H1 (cell line): ENCODE measurements at regions not wholly inside any gene's neighbourhood (a gene's known extent, or its start where the extent isn't known, plus 50 kb on each side); places are given as distances from the start of the nearest gene placed in this dataset.

Experiments used
- CTCF ChIA-PET: fragments of 300-600 bp; sonication (Branson Sonifier 250); formaldehyde crosslinking; loops from one replicate; lab custom pipeline; 2021; ENCODE audit not compliant: partially characterized antibody; lab: Charles Lee
- POLR2A ChIA-PET: fragments of 300-600 bp; sonication (Branson Sonifier 250); formaldehyde crosslinking; loops from one replicate; lab custom pipeline; 2021; ENCODE audit warnings: inconsistent platforms; ENCODE audit not compliant: partially characterized antibody; lab: Charles Lee
- DNase-seq, 2 experiments: peaks; one replicate each; pipeline versions ENCODE4 v3.0.0 to v3.0.0-alpha.2; 2010 to 2022; ENCODE audit warnings: low spot score in 2 of 2, low read depth in 1 of 2, mixed read lengths in 1 of 2
- FAIRE-seq: peaks from 2 replicates; lab custom pipeline; 2011; peaks lifted over from hg19 to GRCh38; lab: Jason Lieb, UNC
- H2AFZ ChIP-seq: 2 replicates; pipeline ENCODE4 v1.8.1; 2012; ENCODE audit warnings: low read length, inconsistent platforms
- H2AK5ac ChIP-seq: 2 replicates; pipeline ENCODE4 v1.6.1; 2013; ENCODE audit warnings: low read depth, low read length
- H2BK120ac ChIP-seq: replicated peaks from 2 replicates; pipeline ENCODE3; 2013; ENCODE audit warnings: low read depth, low read length, inconsistent platforms
- H2BK12ac ChIP-seq: 2 replicates; pipeline ENCODE4 v1.6.1; 2013; ENCODE audit warnings: low read depth, low read length
- H2BK15ac ChIP-seq: 2 replicates; pipeline ENCODE4 v1.6.1; 2013; ENCODE audit warnings: low read length
- H2BK20ac ChIP-seq: 2 replicates; pipeline ENCODE4 v1.6.1; 2013; ENCODE audit warnings: low read length
- H2BK5ac ChIP-seq: 2 replicates; pipeline ENCODE4 v1.6.1; 2013; ENCODE audit warnings: low read depth, low read length
- H3K14ac ChIP-seq: 2 replicates; pipeline ENCODE4 v1.6.1; 2013; ENCODE audit warnings: inconsistent platforms; ENCODE audit not compliant: insufficient read length
- H3K18ac ChIP-seq: 2 replicates; pipeline ENCODE4 v1.6.1; 2013; ENCODE audit warnings: low read length; ENCODE audit errors: extremely low read depth
- H3K23ac ChIP-seq: 2 replicates; pipeline ENCODE4 v1.6.1; 2013; ENCODE audit warnings: inconsistent platforms; ENCODE audit not compliant: insufficient read length
- H3K23me2 ChIP-seq: 2 replicates; pipeline ENCODE4 v1.6.1; 2013; ENCODE audit warnings: low read depth, low read length
- H3K27ac ChIP-seq: 2 replicates; pipeline ENCODE4 v1.6.1; 2011; ENCODE audit warnings: low read depth, low read length, inconsistent platforms
- H3K27me3 ChIP-seq, 4 experiments: replicated peaks in 1 of 4; 1 replicate in 1 of 4; 2 replicates in 3 of 4; pipeline versions ENCODE4 v1.6.1 to v1.8.1; 2011 to 2013; ENCODE audit warnings: low read length in 3 of 4, mild to moderate bottlenecking in 3 of 4, inconsistent platforms in 2 of 4, mixed read lengths in 2 of 4, moderate library complexity in 1 of 4; ENCODE audit not compliant: control insufficient read depth in 3 of 4, insufficient read depth in 3 of 4; ENCODE audit errors: extremely low read depth in 1 of 4
- H3K36me3 ChIP-seq, 4 experiments: 2 replicates each; pipeline versions ENCODE4 v1.6.1 to v1.8.1; 2011 to 2013; ENCODE audit warnings: mild to moderate bottlenecking in 4 of 4, low read length in 3 of 4, moderate library complexity in 2 of 4, control low read depth in 1 of 4, inconsistent platforms in 1 of 4; ENCODE audit not compliant: insufficient read depth in 4 of 4, control insufficient read depth in 2 of 4
- H3K4ac ChIP-seq: replicated peaks from 2 replicates; pipeline ENCODE3; 2013; ENCODE audit warnings: low read length, low read depth, mixed read lengths, inconsistent platforms; ENCODE audit not compliant: insufficient read length
- H3K4me1 ChIP-seq, 4 experiments: replicated peaks in 1 of 4; 1 replicate in 1 of 4; 2 replicates in 3 of 4; pipeline versions ENCODE4 v1.6.1 to v1.8.1; 2011 to 2013; ENCODE audit warnings: low read length in 3 of 4, inconsistent platforms in 2 of 4, mixed read lengths in 1 of 4; ENCODE audit not compliant: insufficient read depth in 4 of 4, control insufficient read depth in 3 of 4
- H3K4me2 ChIP-seq, 2 experiments: 2 replicates each; pipeline versions ENCODE4 v1.6.1 to v1.8.1; 2011 to 2013; ENCODE audit warnings: low read depth in 2 of 2, low read length in 2 of 2, control low read depth in 1 of 2, inconsistent platforms in 1 of 2, mild to moderate bottlenecking in 1 of 2; ENCODE audit not compliant: insufficient read depth in 1 of 2
- H3K4me3 ChIP-seq, 4 experiments: fragments of 200-600, 300-600 bp in 1 of 4; sonication (generic), shearing (Covaris generic), sonication (Bioruptor Twin) in 1 of 4; 2 replicates each; pipeline versions ENCODE4 v1.5.1 to v1.8.1; 2011 to 2016; ENCODE audit warnings: low read length in 4 of 4, low read depth in 3 of 4, control low read depth in 2 of 4, inconsistent platforms in 2 of 4, mild to moderate bottlenecking in 2 of 4, mixed read lengths in 1 of 4, moderate library complexity in 1 of 4; ENCODE audit not compliant: insufficient read depth in 2 of 4; ENCODE audit errors: extremely low read depth in 1 of 4
- H3K56ac ChIP-seq: replicated peaks from 2 replicates; pipeline ENCODE3; 2013; ENCODE audit warnings: low read depth, mild to moderate bottlenecking, mixed read lengths, low read length, inconsistent platforms; ENCODE audit not compliant: insufficient read length
- H3K79me1 ChIP-seq: 2 replicates; pipeline ENCODE4 v1.6.1; 2013; ENCODE audit warnings: low read depth, low read length, control low read depth
- H3K79me2 ChIP-seq, 2 experiments: 2 replicates each; pipeline versions ENCODE4 v1.6.1 to v1.8.1; 2012 to 2013; ENCODE audit warnings: low read length in 2 of 2, mild to moderate bottlenecking in 2 of 2, inconsistent platforms in 1 of 2; ENCODE audit not compliant: insufficient read depth in 2 of 2, control insufficient read depth in 1 of 2
- H3K9ac ChIP-seq, 4 experiments: replicated peaks in 1 of 4; 1 replicate in 1 of 4; 2 replicates in 3 of 4; pipeline versions ENCODE4 v1.6.1 to v1.8.1; 2011 to 2013; ENCODE audit warnings: low read depth in 3 of 4, low read length in 3 of 4, control low read depth in 2 of 4, mild to moderate bottlenecking in 2 of 4, moderate library complexity in 2 of 4, inconsistent platforms in 1 of 4; ENCODE audit errors: extremely low read depth in 1 of 4
- H3K9me3 ChIP-seq, 2 experiments: 2 replicates each; pipeline versions ENCODE4 v1.6.1 to v1.8.1; 2012 to 2013; ENCODE audit warnings: mild to moderate bottlenecking in 2 of 2, moderate library complexity in 2 of 2, control low read depth in 1 of 2, inconsistent platforms in 1 of 2, low read depth in 1 of 2, low read length in 1 of 2, mixed read lengths in 1 of 2; ENCODE audit not compliant: insufficient read depth in 2 of 2
- H4K20me1 ChIP-seq, 2 experiments: replicated peaks in 1 of 2; 2 replicates each; pipeline versions ENCODE3 to v1.8.1; 2011 to 2013; ENCODE audit warnings: inconsistent platforms in 2 of 2, low read length in 2 of 2, mild to moderate bottlenecking in 1 of 2; ENCODE audit not compliant: insufficient read depth in 2 of 2, control insufficient read depth in 1 of 2
- H4K5ac ChIP-seq: 2 replicates; pipeline ENCODE4 v1.6.1; 2013; ENCODE audit warnings: low read length, low read depth, mixed read lengths, inconsistent platforms; ENCODE audit not compliant: insufficient read length
- H4K8ac ChIP-seq: 2 replicates; pipeline ENCODE4 v1.8.0; 2013; ENCODE audit warnings: mild to moderate bottlenecking, moderate library complexity, low read length, inconsistent platforms; ENCODE audit not compliant: insufficient read depth; ENCODE audit errors: extremely low read depth
- H4K91ac ChIP-seq: replicated peaks from 2 replicates; pipeline ENCODE3; 2013; ENCODE audit warnings: low read length, mixed read lengths, inconsistent platforms; ENCODE audit not compliant: insufficient read length
- MAFK ChIP-seq: IDR thresholded peaks from 2 replicates; pipeline ENCODE4 v1.6.1; 2012; ENCODE audit warnings: low read depth, mild to moderate bottlenecking, improper control_type of control experiment, low read length
- SRF ChIP-seq: IDR thresholded peaks from 2 replicates; pipeline ENCODE4 v1.6.1; 2011; ENCODE audit warnings: mild to moderate bottlenecking, low read depth, low read length, moderate library complexity
- SUZ12 ChIP-seq: fragments of 200-600 bp; sonication (generic); IDR thresholded peaks from 2 replicates; pipeline ENCODE4 v1.6.1; 2012; ENCODE audit warnings: mild to moderate bottlenecking, inconsistent platforms, low read length, moderate library complexity, mixed read lengths
- TEAD4 ChIP-seq: IDR thresholded peaks from 2 replicates; pipeline ENCODE4 v1.6.1; 2012; ENCODE audit warnings: low read depth, low read length, inconsistent platforms, mixed read lengths
- WGBS, 2 experiments: shearing (Covaris generic) in 1 of 2; methylation state at CpG; one replicate each; pipeline versions ENCODE4 v1.1.6 to v1.1.7; 2013 to 2015; ENCODE audit warnings: low lambda C conversion rate in 2 of 2, mixed read lengths in 2 of 2, inconsistent platforms in 1 of 2, low coverage in 1 of 2, missing lambda C conversion rate in 1 of 2; ENCODE audit not compliant: insufficient replicate concordance in 2 of 2, insufficient coverage in 1 of 2, insufficient read length in 1 of 2; ENCODE audit errors: extremely low coverage in 1 of 2, missing lambda C conversion rate in 1 of 2; 5-methylcytosine and 5-hydroxymethylcytosine counted together

DNA sequence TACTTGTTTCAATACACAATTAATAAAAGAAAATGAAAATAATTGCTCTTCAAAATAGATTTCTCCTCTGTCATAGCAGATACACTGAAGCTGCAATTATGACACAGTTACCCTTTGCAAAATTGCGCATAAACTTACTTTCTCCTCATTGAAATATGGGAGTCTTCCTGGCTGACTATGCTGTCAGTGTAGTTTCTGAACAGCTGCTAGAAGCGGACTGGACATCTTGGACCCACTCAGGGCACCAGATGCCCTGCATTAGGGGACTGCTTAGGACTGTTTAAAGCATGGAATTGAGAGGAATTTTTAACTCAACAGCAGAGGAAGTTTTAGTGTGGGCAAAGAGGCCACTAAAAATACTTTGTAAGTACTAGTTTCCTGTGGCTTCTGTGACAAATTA is 454.9 kb downstream of the ATP23 start:
- H3K4ac ChIP-seq = no peak overlapping the region
- no peak overlapping the region for H2BK12ac ChIP-seq
- no peak overlapping the region for H3K56ac ChIP-seq
- no peak overlapping the region for H3K27ac ChIP-seq
- no peak overlapping the region for H2BK15ac ChIP-seq
- H4K8ac ChIP-seq = no peak overlapping the region
- no peak overlapping the region for H2BK20ac ChIP-seq
- H4K5ac ChIP-seq = no peak overlapping the region
- FAIRE-seq = no peak
- 0 out of 4 replicates have a peak, but pooled peaks cover 0 to 2% of the 10 kb centered on the region in 2 experiments for H3K9me3 ChIP-seq
- no peak overlapping the region for H2BK5ac ChIP-seq
- no peak overlapping the region for H4K91ac ChIP-seq
- no peak overlapping the region for H2BK120ac ChIP-seq
- no peaks in the 10 kb centered on the region for H3K23me2 ChIP-seq
- no peak overlapping the region for H3K4me3 ChIP-seq
- ChIA-PET POLR2A (no interaction called here), CTCF (interaction anchor here (1.1 to 1.2 kb wide), 2 partner anchors 43 to 104 kb away, joined by 3 read pairs; no protein-coding TSS in a partner anchor)
- no peak overlapping the region for H3K23ac ChIP-seq
- no peak overlapping the region for H2AFZ ChIP-seq
- TF ChIP-seq TEAD4 = no peak
- TF ChIP-seq MAFK = no peak
- no peak for TF ChIP-seq SRF
- TF ChIP-seq SUZ12 = no peak
- H3K4me2 ChIP-seq = no peak overlapping the region
- no peaks in the 10 kb centered on the region for H3K4me1 ChIP-seq
- no peak overlapping the region for H3K14ac ChIP-seq
- H3K79me2 ChIP-seq = no peaks in the 10 kb centered on the region
- no peak overlapping the region for H3K9ac ChIP-seq
- no peaks in the 10 kb centered on the region for H3K27me3 ChIP-seq
- H3K79me1 ChIP-seq = no peaks in the 10 kb centered on the region
- no peaks in the 10 kb centered on the region for H3K36me3 ChIP-seq
- 89% methylated on average over 2 of the region's 2 CpGs; no CpG with 5 or more reads in 1 of the 2 experiments for WGBS, 2 experiments
- H2AK5ac ChIP-seq = no peak overlapping the region
- no peak for DNase-seq
- H3K18ac ChIP-seq = no peak overlapping the region
- H4K20me1 ChIP-seq = no peaks in the 10 kb centered on the region
